Renal pelvis (tissue), 1 donor: ENCODE measurements at regions not wholly inside any gene's neighbourhood (a gene's known extent, or its start where the extent isn't known, plus 50 kb on each side); places are given as distances from the start of the nearest gene placed in this dataset.
"Not testable (repeated sequence)": the region's sequence is repeated elsewhere in the genome, so short reads cannot be mapped to it uniquely, and the experiment has no call there.

ENCODE experiments used
- DNase-seq: peaks from one replicate; pipeline ENCODE4 v3.0.0-alpha.2; 2013

DNA sequence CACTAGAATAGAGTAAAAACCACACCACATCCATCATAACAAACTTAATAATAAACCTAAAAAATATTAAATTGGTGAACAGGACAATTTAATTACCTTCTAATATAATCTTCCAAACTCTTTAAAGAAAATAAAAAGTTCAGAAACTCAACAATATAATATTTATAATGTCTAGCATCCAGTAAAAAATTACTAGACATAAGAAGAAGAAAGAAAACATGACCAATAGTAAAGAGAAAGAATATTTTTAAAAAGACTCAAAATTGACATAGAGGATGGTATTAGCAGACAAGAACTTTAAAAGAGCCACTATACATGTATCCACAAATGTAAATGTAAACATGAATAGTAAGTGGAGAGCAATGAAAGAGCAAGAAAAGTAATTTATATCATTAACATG lies 388.4 kb downstream of the TFEC start:
- DNase-seq: no peak

- no peak for DNase-seq
These were observed 391.7 kb downstream of the TFEC start for GRCh38 chr7:115638853-115639252.

- DNase-seq: no peak
These were observed 393.4 kb downstream of the TFEC start for GRCh38 chr7:115637128-115637527.

DNA sequence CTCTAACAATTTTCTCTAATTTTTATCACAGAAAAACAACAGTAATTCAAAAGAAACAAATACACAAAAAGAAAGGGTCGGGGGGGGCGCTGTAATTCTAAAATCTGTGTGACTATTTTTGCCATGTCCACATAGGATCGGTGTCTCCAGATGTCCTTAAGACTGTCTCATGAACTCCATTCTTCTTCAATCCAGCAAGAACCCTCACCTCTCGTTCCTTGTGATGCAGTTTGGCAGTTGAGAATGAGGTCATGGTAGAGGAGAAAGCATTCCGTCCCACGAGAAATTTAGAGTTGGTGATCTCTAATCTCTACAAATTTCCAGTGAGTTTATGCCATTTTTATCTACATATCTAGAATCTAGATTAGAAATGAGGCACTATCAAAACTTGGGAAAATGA lies 394.7 kb downstream of the TFEC start:
- DNase-seq: no peak

DNA sequence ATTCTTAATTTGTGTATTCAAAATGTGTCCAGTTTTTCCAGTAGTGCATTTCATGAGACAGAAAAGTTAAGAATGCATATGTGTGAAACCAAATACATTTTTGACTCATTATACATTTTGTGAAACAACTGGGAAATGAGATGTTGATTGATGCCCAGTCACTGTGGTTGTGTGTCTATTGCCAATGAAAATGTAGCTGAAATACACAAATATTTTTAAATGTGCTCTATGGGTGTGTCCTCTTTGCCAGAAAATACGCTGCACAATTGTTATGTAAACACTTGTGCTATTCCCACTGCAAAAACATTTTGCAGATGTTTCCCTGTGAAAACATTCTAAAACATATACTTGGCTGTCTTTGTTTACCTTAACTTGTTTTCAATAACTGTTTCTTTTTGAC lies 395.2 kb downstream of the TFEC start:
- no peak for DNase-seq

DNA sequence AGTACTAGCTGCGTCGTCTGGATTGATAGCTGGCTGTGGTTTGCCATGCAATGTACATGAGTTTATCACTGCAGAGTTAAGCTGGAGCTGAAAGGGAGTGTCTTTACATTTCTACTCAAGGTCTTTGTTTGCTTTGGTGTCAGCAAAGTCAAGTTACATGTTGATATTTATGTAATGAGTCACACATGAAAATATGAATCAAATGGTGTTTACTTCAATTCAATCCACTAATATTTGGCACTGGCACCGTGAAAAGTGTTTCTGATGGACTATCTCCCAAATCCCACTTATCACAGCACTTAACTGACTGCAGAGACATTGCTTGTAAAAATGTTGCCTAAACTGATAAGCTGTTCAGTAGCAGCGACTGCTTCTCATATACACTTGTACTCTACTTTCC lies 395.9 kb downstream of the TFEC start:
- no peak for DNase-seq

DNA sequence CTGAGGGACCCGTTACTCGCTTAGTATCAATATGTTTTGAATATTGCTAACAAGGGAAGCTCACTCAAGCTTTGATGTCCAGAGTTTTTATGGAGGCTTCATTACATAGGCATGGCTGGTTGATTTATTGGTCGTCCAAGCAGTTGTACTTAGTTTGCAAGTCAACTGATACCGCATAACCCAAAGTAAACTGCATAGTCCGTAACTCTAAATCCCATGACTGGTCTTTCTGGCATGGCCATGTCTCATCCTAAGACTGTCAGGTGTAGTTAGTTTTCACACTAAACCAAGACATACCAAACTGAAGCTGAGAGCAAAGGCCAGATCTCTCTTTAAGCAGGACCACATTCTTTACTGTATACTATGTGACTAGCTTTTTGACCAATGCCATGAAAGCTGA lies 397.9 kb downstream of the TFEC start:
- no peak for DNase-seq

DNA sequence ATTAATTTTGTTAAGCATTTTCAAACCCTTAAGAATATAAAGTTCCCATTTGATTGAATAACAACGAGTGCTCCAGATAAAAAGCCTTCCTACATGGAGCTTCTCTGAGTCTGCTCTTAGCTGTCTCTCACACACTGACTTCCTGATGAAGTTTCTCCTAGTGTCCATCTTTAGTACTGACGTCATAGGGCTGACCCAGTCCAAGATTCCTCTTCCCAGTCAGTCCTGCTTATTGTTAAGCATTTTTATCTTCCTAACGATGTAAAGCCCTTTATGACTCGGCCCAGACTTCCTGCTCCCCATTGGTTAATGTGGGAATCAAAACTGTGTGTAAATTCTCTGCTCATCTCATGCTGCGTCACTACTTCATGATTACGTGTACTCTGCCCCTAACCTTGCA lies 398.8 kb downstream of the TFEC start:
- DNase-seq: no peak

DNA sequence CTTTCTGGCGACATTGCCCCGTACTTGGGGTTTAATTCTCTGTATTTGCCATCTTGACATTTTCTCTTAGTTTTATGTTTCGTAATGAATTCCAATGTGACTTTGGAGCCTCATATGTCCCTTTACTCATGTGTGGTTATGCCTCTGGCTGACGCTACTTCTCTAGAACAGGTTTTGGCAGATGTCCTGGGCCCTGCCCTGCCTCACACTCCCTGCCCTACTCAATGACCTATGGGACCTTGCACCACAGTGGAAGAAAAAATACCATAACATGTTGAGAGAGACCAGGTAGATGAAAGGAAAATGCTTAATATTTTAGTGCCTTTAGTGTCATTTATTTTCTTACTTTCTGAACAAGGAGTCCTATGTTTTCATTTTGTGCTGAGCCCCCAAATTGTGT lies 400.5 kb downstream of the TFEC start:
- no peak for DNase-seq

- DNase-seq: no peak
These were observed 411.9 kb downstream of the TFEC start for GRCh38 chr7:115618676-115619075.

DNA sequence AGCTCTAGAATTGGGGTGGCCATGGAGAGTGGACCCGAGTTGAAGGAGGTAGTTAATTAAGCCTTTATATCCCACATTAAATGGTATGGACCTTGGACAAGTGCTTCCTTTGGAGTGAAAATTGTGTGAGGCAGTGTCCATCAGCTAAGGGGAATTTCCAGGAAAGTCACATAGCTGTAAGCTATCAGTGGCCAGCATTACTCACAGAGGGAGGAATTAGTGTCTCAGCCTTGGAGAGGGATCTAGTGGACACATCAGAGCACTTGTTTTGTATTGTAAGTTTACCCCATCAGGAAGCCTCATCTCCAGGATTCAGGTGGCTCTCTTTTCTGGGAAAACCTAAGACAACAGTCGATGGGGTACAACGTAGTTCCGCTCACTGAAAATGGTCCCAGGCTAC lies 416.7 kb downstream of the TFEC start:
- no peak for DNase-seq

GRCh38 chr7:115603416-115603815 lies 427.1 kb downstream of the TFEC start:
- DNase-seq: no peak

DNA sequence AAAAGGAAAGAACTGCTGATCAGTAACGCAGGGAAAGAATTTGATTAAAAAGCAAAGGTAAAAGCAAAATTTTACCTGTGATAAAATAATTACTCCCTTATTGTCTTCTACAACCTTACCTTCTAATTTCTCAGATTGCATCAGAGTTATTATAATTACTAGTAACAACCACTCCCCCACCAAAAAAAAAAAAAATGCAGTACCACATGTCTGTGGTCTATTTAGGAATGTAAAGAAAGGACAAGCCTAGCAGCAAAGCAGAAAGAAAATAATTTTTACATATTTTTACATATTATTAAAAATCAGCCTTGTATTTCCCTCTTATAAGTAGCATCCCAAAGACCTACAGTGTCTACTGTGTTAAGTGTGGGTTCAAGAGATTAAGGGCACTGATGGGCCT lies 430.4 kb downstream of the TFEC start:
- no peak for DNase-seq

- not testable (repeated sequence) for DNase-seq
These were observed 431.4 kb downstream of the TFEC start for GRCh38 chr7:115599184-115599583.

- not testable (repeated sequence) for DNase-seq
These were observed 433.3 kb downstream of the TFEC start for GRCh38 chr7:115597220-115597619.

DNA sequence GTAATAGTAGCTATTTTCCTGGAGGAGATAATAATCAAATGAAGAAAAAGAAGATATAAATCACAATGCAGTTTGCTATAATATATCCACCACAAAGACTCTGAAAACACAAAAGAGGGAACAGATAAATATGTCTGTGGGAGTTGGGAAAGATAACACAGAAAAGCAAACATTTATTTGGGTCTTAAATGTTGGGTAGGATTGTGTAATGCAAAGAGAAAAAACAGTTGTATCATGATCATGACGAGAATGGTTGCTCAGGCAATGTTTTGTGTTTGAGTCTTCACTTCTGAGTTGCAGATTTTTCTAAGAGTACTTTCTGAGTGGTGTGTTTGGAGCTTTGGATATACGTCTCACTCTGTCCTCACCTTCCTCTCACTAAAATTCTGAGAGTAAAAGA lies 437.5 kb downstream of the TFEC start:
- DNase-seq: no peak

DNA sequence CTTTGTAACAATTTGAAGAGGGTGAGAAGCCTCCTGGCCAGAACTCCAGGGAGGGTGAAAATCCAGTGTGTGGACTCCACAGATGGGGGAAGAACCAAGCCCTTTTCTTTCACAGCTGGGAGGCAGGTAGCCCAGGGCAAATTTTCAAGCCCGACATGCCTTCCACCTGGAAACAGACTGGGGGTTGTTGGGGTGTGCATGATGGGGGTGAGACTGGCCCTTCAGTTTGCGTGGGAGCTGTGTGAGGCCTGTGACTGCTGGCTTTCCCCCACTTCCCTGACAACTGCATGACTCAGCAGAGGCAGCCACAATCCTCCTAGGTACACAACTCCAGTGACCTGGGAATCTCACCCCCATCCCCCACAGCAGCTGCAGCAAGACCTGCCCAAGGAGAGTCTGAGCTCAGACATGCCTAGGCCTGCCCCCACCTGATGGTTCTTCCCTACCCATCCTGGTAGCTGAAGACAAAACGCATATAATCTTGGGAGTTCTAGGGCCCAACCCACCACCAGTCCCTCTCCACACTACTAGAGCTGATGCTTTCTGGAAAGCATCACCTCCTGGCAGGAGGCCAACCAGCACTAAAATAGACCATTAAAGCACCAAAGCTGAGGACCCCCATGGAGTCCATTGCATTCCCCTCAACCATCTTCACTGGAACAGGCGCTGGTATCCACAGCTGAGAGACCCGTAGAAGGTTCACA lies 445.4 kb downstream of the TFEC start:
- no peak for DNase-seq

DNA sequence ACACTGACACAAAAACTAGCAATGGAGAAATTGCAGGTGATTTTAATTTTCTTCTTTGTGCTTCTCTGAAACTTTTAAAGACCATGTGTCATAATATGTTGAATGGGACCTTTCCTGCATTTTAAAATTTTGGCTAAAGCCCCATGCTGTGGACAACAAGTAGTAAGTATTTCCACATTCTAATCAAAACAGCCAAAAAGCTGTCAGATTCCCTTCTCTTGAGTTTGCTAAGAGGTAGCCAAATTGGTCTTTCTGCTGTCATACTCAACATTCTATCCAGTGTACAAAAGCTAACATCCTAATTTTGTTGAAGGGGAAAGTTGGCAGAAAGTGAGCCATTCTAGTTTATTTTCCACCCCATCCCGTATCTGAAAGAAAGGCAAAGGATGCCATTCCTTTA lies 447.6 kb downstream of the TFEC start:
- DNase-seq: no peak

DNA sequence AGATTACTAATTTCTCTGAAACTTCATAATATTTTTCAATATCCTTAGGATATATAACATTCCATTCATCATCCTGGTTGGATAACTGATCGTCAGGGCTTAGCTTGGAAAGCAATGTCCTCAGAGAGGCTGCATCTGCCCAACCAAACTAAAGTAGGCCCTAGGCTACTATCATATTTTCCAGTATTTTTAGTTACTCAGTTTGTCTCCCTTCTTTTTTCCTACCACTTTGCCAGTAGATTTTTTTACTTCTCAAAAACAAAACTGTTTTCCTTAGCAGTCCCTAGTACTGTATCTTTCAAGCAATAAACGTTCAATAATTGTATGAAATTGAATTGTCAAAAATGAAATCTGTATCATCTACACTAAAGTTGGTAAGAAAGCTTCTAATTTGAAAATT lies 452.0 kb downstream of the TFEC start:
- no peak for DNase-seq

GRCh38 chr7:115574681-115575291 lies 455.8 kb downstream of the TFEC start:
- DNase-seq: no peak

- DNase-seq: no peak
These were observed 458.5 kb downstream of the TFEC start for GRCh38 chr7:115572111-115572510.

- no peak for DNase-seq
These were observed 469.0 kb downstream of the TFEC start for GRCh38 chr7:115561335-115562110.

GRCh38 chr7:115559877-115560276 lies 470.7 kb downstream of the TFEC start:
- DNase-seq: no peak
